HG03280 (cell line): ENCODE measurements at regions not wholly inside any gene's neighbourhood (a gene's known extent, or its start where the extent isn't known, plus 50 kb on each side); places are given as distances from the start of the nearest gene placed in this dataset.

Experiments used
- ATAC-seq: cut with Tn5 transposase; IDR thresholded peaks from one replicate; pipeline ENCODE4 v1.9.1; 2021; ENCODE audit warnings: mild to moderate bottlenecking, moderate library complexity; ENCODE audit not compliant: unreplicated experiment

GRCh38 chr2:19300961-19301360, 57.5 kb downstream of the OSR1 start:
- no peak for ATAC-seq

- no peak for ATAC-seq
Measured at GRCh38 chr2:19299522-19299921, 58.9 kb downstream of the OSR1 start.

GRCh38 chr2:19299032-19299431, 59.4 kb downstream of the OSR1 start:
- ATAC-seq, result no peak

- ATAC-seq, result no peak
Measured at GRCh38 chr2:19297716-19298115, 60.7 kb downstream of the OSR1 start.

- ATAC-seq, result no peak
Measured at GRCh38 chr2:19295998-19296502, 62.4 kb downstream of the OSR1 start.

GRCh38 chr2:19292007-19292406, 66.4 kb downstream of the OSR1 start:
- ATAC-seq, result no peak

GRCh38 chr2:19288291-19288690, 70.1 kb downstream of the OSR1 start:
- no peak for ATAC-seq

- no peak for ATAC-seq
Measured at GRCh38 chr2:19287324-19287723, 71.1 kb downstream of the OSR1 start.

GRCh38 chr2:19282305-19282704, 76.1 kb downstream of the OSR1 start:
- ATAC-seq, result no peak

- ATAC-seq, result no peak
Measured at GRCh38 chr2:19274439-19274838, 84.0 kb downstream of the OSR1 start.

- ATAC-seq, result no peak
Measured at GRCh38 chr2:19272941-19273470, 85.4 kb downstream of the OSR1 start.

GRCh38 chr2:19272039-19272438, 86.4 kb downstream of the OSR1 start:
- no peak for ATAC-seq

- ATAC-seq, result no peak
Measured at GRCh38 chr2:19264852-19265251, 93.6 kb downstream of the OSR1 start.

GRCh38 chr2:19262150-19262549, 96.3 kb downstream of the OSR1 start:
- no peak for ATAC-seq

GRCh38 chr2:19261061-19261460, 97.4 kb downstream of the OSR1 start:
- no peak for ATAC-seq

GRCh38 chr2:19256121-19256601, 102.3 kb downstream of the OSR1 start:
- ATAC-seq, result no peak

- no peak for ATAC-seq
Measured at GRCh38 chr2:19255481-19255880, 102.9 kb downstream of the OSR1 start.

GRCh38 chr2:19251554-19251953, 106.9 kb downstream of the OSR1 start:
- ATAC-seq, result no peak

- no peak for ATAC-seq
Measured at GRCh38 chr2:19250906-19251305, 107.5 kb downstream of the OSR1 start.

GRCh38 chr2:19247186-19247585, 111.2 kb downstream of the OSR1 start:
- no peak for ATAC-seq

- ATAC-seq, result no peak
Measured at GRCh38 chr2:19246496-19246895, 111.9 kb downstream of the OSR1 start.

- no peak for ATAC-seq
Measured at GRCh38 chr2:19244460-19245363, 113.7 kb downstream of the OSR1 start.
